ENCODE measurements at regions not wholly inside any gene's neighbourhood (a gene's known extent, or its start where the extent isn't known, plus 50 kb on each side); places are given as distances from the start of the nearest gene placed in this dataset.

DNA sequence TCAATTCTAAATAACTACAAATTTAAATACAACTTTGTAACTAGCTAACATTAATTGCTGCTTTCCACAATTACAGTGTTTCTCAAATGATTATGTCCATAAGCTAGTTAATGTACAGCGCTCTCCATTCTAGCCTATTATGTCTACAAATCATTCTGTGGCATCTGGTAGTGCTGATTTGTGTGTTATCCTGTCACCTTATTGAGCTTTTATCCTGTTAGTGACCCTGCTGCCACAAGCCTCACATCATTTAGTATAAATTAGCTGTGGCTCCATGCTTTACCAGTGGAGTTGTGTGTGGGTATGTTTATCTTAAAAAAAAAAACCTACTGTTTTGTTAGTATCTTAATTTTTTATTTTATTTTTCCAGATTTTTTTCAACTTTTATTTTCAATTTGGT is 112.6 kb upstream of the PJA2 start:
- no peak for TF ChIP-seq POLR2AphosphoS5 (IDR thresholded peaks at IDR 0.05; ENCODE audit: low read depth, low read length)
- no peak for TF ChIP-seq SIN3A (IDR thresholded peaks at IDR 0.05; ENCODE audit: borderline replicate concordance, insufficient read depth, low read length)
- TF ChIP-seq TAF1 (IDR thresholded peaks at IDR 0.05; ENCODE audit: borderline replicate concordance, insufficient read depth, low read length), result no peak
- TF ChIP-seq, protein P1, sequence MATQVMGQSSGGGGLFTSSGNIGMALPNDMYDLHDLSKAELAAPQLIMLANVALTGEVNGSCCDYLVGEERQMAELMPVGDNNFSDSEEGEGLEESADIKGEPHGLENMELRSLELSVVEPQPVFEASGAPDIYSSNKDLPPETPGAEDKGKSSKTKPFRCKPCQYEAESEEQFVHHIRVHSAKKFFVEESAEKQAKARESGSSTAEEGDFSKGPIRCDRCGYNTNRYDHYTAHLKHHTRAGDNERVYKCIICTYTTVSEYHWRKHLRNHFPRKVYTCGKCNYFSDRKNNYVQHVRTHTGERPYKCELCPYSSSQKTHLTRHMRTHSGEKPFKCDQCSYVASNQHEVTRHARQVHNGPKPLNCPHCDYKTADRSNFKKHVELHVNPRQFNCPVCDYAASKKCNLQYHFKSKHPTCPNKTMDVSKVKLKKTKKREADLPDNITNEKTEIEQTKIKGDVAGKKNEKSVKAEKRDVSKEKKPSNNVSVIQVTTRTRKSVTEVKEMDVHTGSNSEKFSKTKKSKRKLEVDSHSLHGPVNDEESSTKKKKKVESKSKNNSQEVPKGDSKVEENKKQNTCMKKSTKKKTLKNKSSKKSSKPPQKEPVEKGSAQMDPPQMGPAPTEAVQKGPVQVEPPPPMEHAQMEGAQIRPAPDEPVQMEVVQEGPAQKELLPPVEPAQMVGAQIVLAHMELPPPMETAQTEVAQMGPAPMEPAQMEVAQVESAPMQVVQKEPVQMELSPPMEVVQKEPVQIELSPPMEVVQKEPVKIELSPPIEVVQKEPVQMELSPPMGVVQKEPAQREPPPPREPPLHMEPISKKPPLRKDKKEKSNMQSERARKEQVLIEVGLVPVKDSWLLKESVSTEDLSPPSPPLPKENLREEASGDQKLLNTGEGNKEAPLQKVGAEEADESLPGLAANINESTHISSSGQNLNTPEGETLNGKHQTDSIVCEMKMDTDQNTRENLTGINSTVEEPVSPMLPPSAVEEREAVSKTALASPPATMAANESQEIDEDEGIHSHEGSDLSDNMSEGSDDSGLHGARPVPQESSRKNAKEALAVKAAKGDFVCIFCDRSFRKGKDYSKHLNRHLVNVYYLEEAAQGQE (IDR thresholded peaks at IDR 0.05; ENCODE audit: insufficient read depth in 1 of 2, low read depth in 2 of 2, low read length in 2 of 2), result no peak

All from PFSK-1 (cell line).